Caco-2 (cell line): ENCODE measurements at regions not wholly inside any gene's neighbourhood (a gene's known extent, or its start where the extent isn't known, plus 50 kb on each side); places are given as distances from the start of the nearest gene placed in this dataset.

Source experiments
- BruUV-seq: library from RNA; stranded (reverse); fragments of 400-500 nt; replicated peaks from 2 replicates; lab custom pipeline; 2021; lab: Mats Ljungman, UMichigan
- CTCF ChIA-PET: fragments of 300-600 bp; sonication (Branson Sonifier 250); formaldehyde crosslinking; loops from one replicate; lab custom pipeline; 2022; ENCODE audit warnings: antibody characterized with exemption; lab: Charles Lee
- POLR2A ChIA-PET: fragments of 300-600 bp; sonication (Branson Sonifier 250); formaldehyde crosslinking; loops from one replicate; lab custom pipeline; 2022; ENCODE audit warnings: antibody characterized with exemption; lab: Charles Lee
- DNase-seq, 2 experiments: peaks; one replicate each; pipeline versions ENCODE4 v3.0.0 to v3.0.0-alpha.2; 2020 to 2022
- H3K27me3 ChIP-seq: replicated peaks from 2 replicates; pipeline ENCODE4 v1.6.0; 2011; ENCODE audit warnings: low read length; ENCODE audit not compliant: control insufficient read depth, insufficient read depth
- H3K36me3 ChIP-seq: 2 replicates; pipeline ENCODE4 v1.5.1; 2011; ENCODE audit warnings: low read length; ENCODE audit not compliant: control insufficient read depth, insufficient read depth
- H3K4me1 ChIP-seq: fragments of 250-450 bp; sonication (Bioruptor Pico); 2 replicates; pipeline ENCODE4 v1.5.1; 2020; ENCODE audit warnings: mild to moderate bottlenecking
- H3K4me3 ChIP-seq: 2 replicates; pipeline ENCODE4 v1.5.1; 2011; ENCODE audit warnings: low read depth, mild to moderate bottlenecking, control low read depth, low read length
- H3K9me3 ChIP-seq: fragments of 250-450 bp; sonication (Bioruptor Pico); 2 replicates; pipeline ENCODE4 v1.5.1; 2020; ENCODE audit warnings: mild to moderate bottlenecking, moderate library complexity
- H3K27ac Mint-ChIP-seq: one replicate; pipeline ENCODE4 v1.8.0; 2022; ENCODE audit warnings: mixed read lengths; ENCODE audit not compliant: unreplicated experiment
- H3K27me3 Mint-ChIP-seq: one replicate; pipeline ENCODE4 v1.8.0; 2022; ENCODE audit warnings: mixed read lengths; ENCODE audit not compliant: insufficient read depth, unreplicated experiment
- H3K36me3 Mint-ChIP-seq: one replicate; pipeline ENCODE4 v1.8.0; 2022; ENCODE audit warnings: mild to moderate bottlenecking, mixed read lengths; ENCODE audit not compliant: insufficient read depth, unreplicated experiment
- H3K4me1 Mint-ChIP-seq: one replicate; pipeline ENCODE4 v1.8.0; 2022; ENCODE audit warnings: low read depth, mixed read lengths; ENCODE audit not compliant: unreplicated experiment
- H3K4me3 Mint-ChIP-seq: one replicate; pipeline ENCODE4 v1.8.0; 2022; ENCODE audit warnings: mild to moderate bottlenecking, moderate library complexity, mixed read lengths; ENCODE audit not compliant: unreplicated experiment
- H3K9me3 Mint-ChIP-seq: one replicate; pipeline ENCODE4 v1.8.0; 2022; ENCODE audit warnings: mixed read lengths; ENCODE audit not compliant: unreplicated experiment
- intact Hi-C: fragments of 100-400 bp; cut with micrococcal nuclease; formaldehyde crosslinking; loops from one replicate; pipeline ENCODE4 v1.10.0; 2022; ENCODE audit not compliant: unreplicated experiment
- TF ChIP-seq, protein P1 (sequence below), 2 experiments: fragments of 200-600 bp in 1 of 2; IDR thresholded peaks; 1 replicate in 1 of 2; 2 replicates in 1 of 2; pipeline versions ENCODE4 v1.5.1 to v1.8.0; 2011 to 2022; ENCODE audit warnings: antibody characterized with exemption in 1 of 2, control low read depth in 1 of 2, inconsistent platforms in 1 of 2, low read depth in 1 of 2, low read length in 1 of 2, mild to moderate bottlenecking in 1 of 2, moderate library complexity in 1 of 2; ENCODE audit not compliant: insufficient read depth in 1 of 2, severe bottlenecking in 1 of 2, unreplicated experiment in 1 of 2

DNA sequence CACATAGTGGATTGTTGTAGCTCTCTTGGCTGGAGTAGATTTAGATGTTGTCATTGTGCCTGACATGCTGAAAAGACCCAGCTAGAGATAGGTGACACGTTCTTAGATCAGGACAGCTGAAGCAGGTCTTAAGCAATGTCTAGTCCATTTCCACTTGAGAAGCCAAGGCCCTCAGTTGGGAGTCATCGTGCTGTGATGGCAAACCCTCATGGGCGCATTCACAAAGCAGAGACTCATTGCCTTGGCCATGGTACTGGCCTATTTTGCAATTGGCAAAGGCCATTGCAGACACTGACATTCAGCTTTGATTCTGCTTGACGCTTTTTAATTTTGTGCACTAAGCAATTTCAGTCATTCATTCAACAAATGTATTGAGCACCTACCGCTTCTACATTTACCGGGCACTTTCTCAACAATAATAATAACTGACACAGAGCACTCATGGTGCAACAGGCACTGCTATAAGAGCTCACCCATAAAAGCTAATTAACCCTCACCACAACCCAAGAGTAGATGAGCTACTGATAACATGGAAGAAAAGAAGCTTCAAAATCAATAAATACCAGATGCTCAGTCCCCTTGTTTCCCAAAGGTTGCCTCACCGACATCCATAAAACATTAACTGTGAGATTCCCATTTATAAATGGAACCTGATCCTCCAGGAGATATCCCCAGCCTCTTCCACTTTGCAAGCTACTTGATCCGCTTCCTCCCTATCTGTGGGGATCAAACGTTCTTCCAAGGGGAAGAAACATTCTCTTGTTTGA lies 200.1 kb downstream of the TLE3 start:
- no peak for DNase-seq
- intact Hi-C loops = no loop called here
- Mint-ChIP-seq H3K27me3 (peaks cover 19% of the 10 kb centered on the region), H3K27ac (no peak overlapping the region), H3K9me3 (no peaks in the 10 kb centered on the region), H3K36me3 (no peaks in the 10 kb centered on the region), H3K4me3 (no peak overlapping the region), H3K4me1 (no peaks in the 10 kb centered on the region)
- ChIA-PET POLR2A (no interaction called here), CTCF (no interaction called here)
- Histone ChIP-seq H3K9me3 (no peaks in the 10 kb centered on the region), H3K27me3 (no peaks in the 10 kb centered on the region; the same call in none of the 2 replicates), H3K4me3 (no peak overlapping the region), H3K36me3 (no peaks in the 10 kb centered on the region), H3K4me1 (no peaks in the 10 kb centered on the region)
- no TSS peak for BruUV-seq
- TF ChIP-seq, protein P1, sequence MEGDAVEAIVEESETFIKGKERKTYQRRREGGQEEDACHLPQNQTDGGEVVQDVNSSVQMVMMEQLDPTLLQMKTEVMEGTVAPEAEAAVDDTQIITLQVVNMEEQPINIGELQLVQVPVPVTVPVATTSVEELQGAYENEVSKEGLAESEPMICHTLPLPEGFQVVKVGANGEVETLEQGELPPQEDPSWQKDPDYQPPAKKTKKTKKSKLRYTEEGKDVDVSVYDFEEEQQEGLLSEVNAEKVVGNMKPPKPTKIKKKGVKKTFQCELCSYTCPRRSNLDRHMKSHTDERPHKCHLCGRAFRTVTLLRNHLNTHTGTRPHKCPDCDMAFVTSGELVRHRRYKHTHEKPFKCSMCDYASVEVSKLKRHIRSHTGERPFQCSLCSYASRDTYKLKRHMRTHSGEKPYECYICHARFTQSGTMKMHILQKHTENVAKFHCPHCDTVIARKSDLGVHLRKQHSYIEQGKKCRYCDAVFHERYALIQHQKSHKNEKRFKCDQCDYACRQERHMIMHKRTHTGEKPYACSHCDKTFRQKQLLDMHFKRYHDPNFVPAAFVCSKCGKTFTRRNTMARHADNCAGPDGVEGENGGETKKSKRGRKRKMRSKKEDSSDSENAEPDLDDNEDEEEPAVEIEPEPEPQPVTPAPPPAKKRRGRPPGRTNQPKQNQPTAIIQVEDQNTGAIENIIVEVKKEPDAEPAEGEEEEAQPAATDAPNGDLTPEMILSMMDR (IDR thresholded peaks at IDR 0.05; ENCODE audit: insufficient read depth in 1 of 2, low read depth in 1 of 2, low read length in 1 of 2, severe bottlenecking in 1 of 2, unreplicated experiment in 1 of 2) = no peak

DNA sequence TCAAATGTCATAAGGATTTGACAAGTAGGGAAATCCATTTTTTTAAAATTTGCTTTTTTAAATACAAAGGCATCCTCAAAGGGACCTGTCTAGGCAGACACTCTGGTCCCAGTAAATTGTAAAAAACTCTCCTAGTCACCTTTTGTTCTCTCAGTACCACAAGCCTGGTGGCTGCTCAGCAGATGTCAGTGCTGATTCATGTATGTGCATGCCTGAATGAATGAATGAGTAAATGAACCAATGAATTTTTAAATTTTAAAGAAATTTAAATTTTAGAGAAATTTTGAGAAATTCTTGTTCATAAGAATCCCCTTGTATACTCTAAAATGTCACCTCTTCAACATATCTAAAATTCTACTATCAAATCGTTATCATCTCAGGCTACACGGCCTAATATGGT lies 199.5 kb downstream of the TLE3 start:
- no peak overlapping the region for H3K27ac Mint-ChIP-seq
- CTCF ChIA-PET = no interaction called here
- no peaks in the 10 kb centered on the region for H3K4me1 ChIP-seq
- H3K9me3 ChIP-seq = no peaks in the 10 kb centered on the region
- POLR2A ChIA-PET = no interaction called here
- no peaks in the 10 kb centered on the region for H3K36me3 ChIP-seq
- no TSS peak for BruUV-seq
- DNase-seq = no peak
- intact Hi-C loops = no loop called here
- H3K4me3 ChIP-seq = no peak overlapping the region
- no peaks in the 10 kb centered on the region for H3K4me1 Mint-ChIP-seq
- peaks cover 19% of the 10 kb centered on the region for H3K27me3 Mint-ChIP-seq
- H3K36me3 Mint-ChIP-seq = no peaks in the 10 kb centered on the region
- no peaks in the 10 kb centered on the region; the same call in none of the 2 replicates for H3K27me3 ChIP-seq
- H3K4me3 Mint-ChIP-seq = no peak overlapping the region
- TF ChIP-seq, protein P1 (IDR thresholded peaks at IDR 0.05; ENCODE audit: insufficient read depth in 1 of 2, low read depth in 1 of 2, low read length in 1 of 2, severe bottlenecking in 1 of 2, unreplicated experiment in 1 of 2) = no peak
- no peaks in the 10 kb centered on the region for H3K9me3 Mint-ChIP-seq

DNA sequence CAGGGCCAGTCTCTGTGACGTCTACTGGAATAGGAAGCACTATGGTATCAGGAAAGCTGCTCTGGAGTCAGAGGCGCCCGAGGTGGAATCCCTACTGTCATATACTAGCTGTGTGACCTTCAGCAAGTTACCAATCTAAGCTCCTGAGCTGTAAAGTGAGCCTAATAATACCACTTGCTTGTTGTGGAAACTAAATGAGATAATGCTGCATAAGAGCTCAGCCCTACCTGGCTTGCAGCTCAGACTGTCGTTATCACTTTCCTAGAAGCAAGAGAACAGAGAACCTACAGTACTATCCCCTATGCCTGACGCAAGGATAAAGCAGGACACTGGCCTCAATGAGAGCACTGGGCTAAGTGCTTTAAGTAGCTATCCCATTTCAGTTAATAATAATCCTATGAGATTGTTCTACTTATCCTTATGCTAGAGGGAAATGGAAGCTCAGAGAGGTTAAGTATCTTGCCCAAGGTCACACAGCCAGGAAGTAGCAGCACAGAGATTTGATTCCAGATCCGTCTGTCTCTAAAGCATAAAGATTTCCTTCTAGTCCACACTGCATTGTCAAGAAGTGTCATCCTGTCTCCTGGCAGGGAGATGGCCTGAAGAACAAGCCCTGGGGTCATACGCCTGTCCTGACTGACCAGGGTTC lies 195.2 kb downstream of the TLE3 start:
- no peaks in the 10 kb centered on the region for H3K9me3 ChIP-seq
- Mint-ChIP-seq H3K4me1 (no peaks in the 10 kb centered on the region), H3K27me3 (no peaks in the 10 kb centered on the region), H3K27ac (no peak overlapping the region), H3K36me3 (no peaks in the 10 kb centered on the region), H3K9me3 (no peaks in the 10 kb centered on the region), H3K4me3 (no peak overlapping the region)
- H3K36me3 ChIP-seq = no peaks in the 10 kb centered on the region
- BruUV-seq = no TSS peak
- H3K4me1 ChIP-seq = no peaks in the 10 kb centered on the region
- CTCF ChIA-PET = no interaction called here
- no peak overlapping the region for H3K4me3 ChIP-seq
- no peak for DNase-seq
- no peaks in the 10 kb centered on the region for H3K27me3 ChIP-seq
- POLR2A ChIA-PET = no interaction called here
- intact Hi-C loops = no loop called here
- TF ChIP-seq, protein P1 (IDR thresholded peaks at IDR 0.05; ENCODE audit: insufficient read depth in 1 of 2, low read depth in 1 of 2, low read length in 1 of 2, severe bottlenecking in 1 of 2, unreplicated experiment in 1 of 2) = no peak
